ENCODE measurements at regions not wholly inside any gene's neighbourhood (a gene's known extent, or its start where the extent isn't known, plus 50 kb on each side); places are given as distances from the start of the nearest gene placed in this dataset.

DNA sequence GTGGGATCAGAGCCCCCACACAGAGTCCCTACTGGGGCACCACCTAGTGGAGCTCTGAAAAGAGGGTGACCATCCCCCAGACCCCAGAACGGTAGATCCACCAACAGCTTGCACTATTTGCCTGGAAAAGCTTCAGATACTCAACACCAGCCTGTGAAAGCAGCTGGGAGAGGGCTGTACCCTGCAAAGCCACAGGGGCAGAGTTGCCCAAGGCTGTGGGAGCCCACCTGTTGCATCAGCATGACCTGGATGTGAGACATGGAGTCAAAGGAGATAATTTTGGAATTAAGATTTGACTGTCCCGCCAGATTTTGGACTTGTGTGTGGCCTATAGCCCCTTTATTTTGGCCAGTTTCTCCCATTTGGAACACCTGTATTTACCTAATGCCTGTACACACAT is 260.4 kb downstream of the TBX18 start:
- Histone ChIP-seq H3K4me2 (ENCODE audit: low read depth, low read length) (no peak overlapping the region), H3K4me3 (replicated peaks in 1 of 3; ENCODE audit: insufficient read depth in 1 of 3, low read depth in 2 of 3, low read length in 3 of 3) (no peak overlapping the region), H3K9me3 (ENCODE audit: low read length) (peaks cover 22% of the 10 kb centered on the region), H3K79me2 (ENCODE audit: insufficient read depth, low read length) (no peaks in the 10 kb centered on the region), H3K27me3 (ENCODE audit: control insufficient read depth in 1 of 2, insufficient read depth in 2 of 2, low read length in 2 of 2) (no peaks in the 10 kb centered on the region), H3K4me1 (ENCODE audit: insufficient read depth, low read length) (no peaks in the 10 kb centered on the region), H3K27ac (ENCODE audit: extremely low read length, insufficient read depth, low read length) (no peak overlapping the region), H4K20me1 (ENCODE audit: insufficient read depth, low read length) (no peaks in the 10 kb centered on the region), H2AFZ (ENCODE audit: low read length) (no peak overlapping the region), H3K9ac (ENCODE audit: insufficient read depth, low read depth, low read length) (no peak overlapping the region), H3K36me3 (replicated peaks in 1 of 2; ENCODE audit: control insufficient read depth in 1 of 2, insufficient read depth in 2 of 2, low read length in 2 of 2) (no peaks in the 10 kb centered on the region)
- POLR2A ChIA-PET: no interaction called here
- WGBS (ENCODE audit: low lambda C conversion rate): 17% methylated on average over 2 of the region's 2 CpGs
- DNase-seq (ENCODE audit: low spot score) (no peak), ATAC-seq (no peak), FAIRE-seq (no peak)
- no TSS peak for BruUV-seq (replicated peaks)
- in situ Hi-C loops (cut with HindIII; ENCODE audit: extremely low pct_ligation_motif_present, low pct_unique_long_range_greater_than_20kb) (no loop called here), intact Hi-C loops (cut with micrococcal nuclease; ENCODE audit: unreplicated experiment) (no loop called here)
- TF ChIP-seq SMARCC2 (IDR thresholded peaks at IDR 0.05) (no peak), MLLT10 (CRISPR knock-in tag; IDR thresholded peaks at IDR 0.05) (no peak), ELF3 (CRISPR knock-in tag; IDR thresholded peaks at IDR 0.05) (no peak), PPARG (CRISPR knock-in tag; conservative IDR thresholded peaks at IDR 0.05) (no peak), ZNF264 (CRISPR knock-in tag; IDR thresholded peaks at IDR 0.05) (no peak)
- TF ChIP-seq, protein P1, sequence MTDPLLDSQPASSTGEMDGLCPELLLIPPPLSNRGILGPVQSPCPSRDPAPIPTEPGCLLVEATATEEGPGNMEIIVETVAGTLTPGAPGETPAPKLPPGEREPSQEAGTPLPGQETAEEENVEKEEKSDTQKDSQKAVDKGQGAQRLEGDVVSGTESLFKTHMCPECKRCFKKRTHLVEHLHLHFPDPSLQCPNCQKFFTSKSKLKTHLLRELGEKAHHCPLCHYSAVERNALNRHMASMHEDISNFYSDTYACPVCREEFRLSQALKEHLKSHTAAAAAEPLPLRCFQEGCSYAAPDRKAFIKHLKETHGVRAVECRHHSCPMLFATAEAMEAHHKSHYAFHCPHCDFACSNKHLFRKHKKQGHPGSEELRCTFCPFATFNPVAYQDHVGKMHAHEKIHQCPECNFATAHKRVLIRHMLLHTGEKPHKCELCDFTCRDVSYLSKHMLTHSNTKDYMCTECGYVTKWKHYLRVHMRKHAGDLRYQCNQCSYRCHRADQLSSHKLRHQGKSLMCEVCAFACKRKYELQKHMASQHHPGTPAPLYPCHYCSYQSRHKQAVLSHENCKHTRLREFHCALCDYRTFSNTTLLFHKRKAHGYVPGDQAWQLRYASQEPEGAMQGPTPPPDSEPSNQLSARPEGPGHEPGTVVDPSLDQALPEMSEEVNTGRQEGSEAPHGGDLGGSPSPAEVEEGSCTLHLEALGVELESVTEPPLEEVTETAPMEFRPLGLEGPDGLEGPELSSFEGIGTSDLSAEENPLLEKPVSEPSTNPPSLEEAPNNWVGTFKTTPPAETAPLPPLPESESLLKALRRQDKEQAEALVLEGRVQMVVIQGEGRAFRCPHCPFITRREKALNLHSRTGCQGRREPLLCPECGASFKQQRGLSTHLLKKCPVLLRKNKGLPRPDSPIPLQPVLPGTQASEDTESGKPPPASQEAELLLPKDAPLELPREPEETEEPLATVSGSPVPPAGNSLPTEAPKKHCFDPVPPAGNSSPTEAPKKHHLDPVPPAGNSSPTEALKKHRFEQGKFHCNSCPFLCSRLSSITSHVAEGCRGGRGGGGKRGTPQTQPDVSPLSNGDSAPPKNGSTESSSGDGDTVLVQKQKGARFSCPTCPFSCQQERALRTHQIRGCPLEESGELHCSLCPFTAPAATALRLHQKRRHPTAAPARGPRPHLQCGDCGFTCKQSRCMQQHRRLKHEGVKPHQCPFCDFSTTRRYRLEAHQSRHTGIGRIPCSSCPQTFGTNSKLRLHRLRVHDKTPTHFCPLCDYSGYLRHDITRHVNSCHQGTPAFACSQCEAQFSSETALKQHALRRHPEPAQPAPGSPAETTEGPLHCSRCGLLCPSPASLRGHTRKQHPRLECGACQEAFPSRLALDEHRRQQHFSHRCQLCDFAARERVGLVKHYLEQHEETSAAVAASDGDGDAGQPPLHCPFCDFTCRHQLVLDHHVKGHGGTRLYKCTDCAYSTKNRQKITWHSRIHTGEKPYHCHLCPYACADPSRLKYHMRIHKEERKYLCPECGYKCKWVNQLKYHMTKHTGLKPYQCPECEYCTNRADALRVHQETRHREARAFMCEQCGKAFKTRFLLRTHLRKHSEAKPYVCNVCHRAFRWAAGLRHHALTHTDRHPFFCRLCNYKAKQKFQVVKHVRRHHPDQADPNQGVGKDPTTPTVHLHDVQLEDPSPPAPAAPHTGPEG (CRISPR knock-in tag; IDR thresholded peaks at IDR 0.05): no peak
- CTCF ChIA-PET (ENCODE audit: low intra/inter-chr PET ratio, low total read pairs): no interaction called here
